ENCODE measurements at regions not wholly inside any gene's neighbourhood (a gene's known extent, or its start where the extent isn't known, plus 50 kb on each side); places are given as distances from the start of the nearest gene placed in this dataset.

DNA sequence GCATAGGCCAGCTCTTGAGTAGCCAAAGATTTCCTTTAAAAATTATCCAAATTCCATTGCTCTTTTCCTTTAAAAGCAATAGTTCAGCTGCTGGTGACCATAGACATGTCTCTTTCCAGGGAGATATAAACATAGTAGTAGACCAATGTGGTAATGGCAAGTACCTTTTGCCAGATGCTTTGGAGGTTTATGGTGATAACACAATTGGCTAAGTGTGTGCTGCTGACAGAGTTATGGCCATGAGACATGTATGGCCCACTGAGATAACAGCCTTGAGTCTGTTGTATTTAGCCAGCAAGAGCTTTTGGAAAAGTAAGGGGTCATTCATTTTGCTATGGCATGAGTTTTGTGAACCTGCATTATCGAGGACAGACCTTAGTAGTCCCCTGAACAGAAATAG, 1146.8 kb downstream of the TUSC7 start:
- no peak overlapping the region for H3K27ac ChIP-seq (ENCODE audit: low read depth, low read length)
- H3K27me3 ChIP-seq (replicated peaks in 1 of 4; ENCODE audit: control insufficient read depth in 3 of 4, extremely low read depth in 1 of 4, insufficient read depth in 3 of 4, low read length in 3 of 4): no peaks in the 10 kb centered on the region
- no peak overlapping the region for H3K4me3 ChIP-seq (ENCODE audit: extremely low read depth in 1 of 4, insufficient read depth in 2 of 4, low read depth in 3 of 4, low read length in 4 of 4)
- ChIA-PET POLR2A (ENCODE audit: partially characterized antibody) (no interaction called here), CTCF (ENCODE audit: partially characterized antibody) (no interaction called here)
- no peak overlapping the region for H3K9ac ChIP-seq (replicated peaks in 1 of 4; ENCODE audit: extremely low read depth in 1 of 4, low read depth in 3 of 4, low read length in 3 of 4)
- no peak overlapping the region for H2BK12ac ChIP-seq (ENCODE audit: low read depth, low read length)
- H4K8ac ChIP-seq (ENCODE audit: extremely low read depth, insufficient read depth, low read length): no peak overlapping the region
- H3K4ac ChIP-seq (replicated peaks; ENCODE audit: insufficient read length, low read depth, low read length): no peak overlapping the region
- H3K4me2 ChIP-seq (ENCODE audit: insufficient read depth in 1 of 2, low read depth in 2 of 2, low read length in 2 of 2): no peak overlapping the region
- FAIRE-seq (no peak), DNase-seq (ENCODE audit: low read depth in 1 of 2, low spot score in 2 of 2) (no peak)
- H3K14ac ChIP-seq (ENCODE audit: insufficient read length): no peak overlapping the region
- H2AFZ ChIP-seq (ENCODE audit: low read length): no peak overlapping the region
- no peaks in the 10 kb centered on the region for H3K9me3 ChIP-seq (ENCODE audit: insufficient read depth in 2 of 2, low read depth in 1 of 2, low read length in 1 of 2)
- H4K20me1 ChIP-seq (replicated peaks in 1 of 2; ENCODE audit: control insufficient read depth in 1 of 2, insufficient read depth in 2 of 2, low read length in 2 of 2): no peaks in the 10 kb centered on the region
- H3K18ac ChIP-seq (ENCODE audit: extremely low read depth, low read length): no peak overlapping the region
- no peak overlapping the region for H2AK5ac ChIP-seq (ENCODE audit: low read depth, low read length)
- H3K79me2 ChIP-seq (ENCODE audit: control insufficient read depth in 1 of 2, insufficient read depth in 2 of 2, low read length in 2 of 2): no peaks in the 10 kb centered on the region
- no peak overlapping the region for H2BK120ac ChIP-seq (replicated peaks; ENCODE audit: low read depth, low read length)
- H4K91ac ChIP-seq (replicated peaks; ENCODE audit: insufficient read length, low read length): no peak overlapping the region
- no peak overlapping the region for H2BK15ac ChIP-seq (ENCODE audit: low read length)
- H4K5ac ChIP-seq (ENCODE audit: insufficient read length, low read depth, low read length): no peak overlapping the region
- H3K23ac ChIP-seq (ENCODE audit: insufficient read length): no peak overlapping the region
- no peaks in the 10 kb centered on the region for H3K79me1 ChIP-seq (ENCODE audit: low read depth, low read length)
- no peak overlapping the region for H3K56ac ChIP-seq (replicated peaks; ENCODE audit: insufficient read length, low read depth, low read length)
- H2BK5ac ChIP-seq (ENCODE audit: low read depth, low read length): no peak overlapping the region
- H3K4me1 ChIP-seq (replicated peaks in 1 of 4; ENCODE audit: control insufficient read depth in 3 of 4, insufficient read depth in 4 of 4, low read length in 3 of 4): no peaks in the 10 kb centered on the region
- H2BK20ac ChIP-seq (ENCODE audit: low read length): no peak overlapping the region
- no peaks in the 10 kb centered on the region for H3K36me3 ChIP-seq (ENCODE audit: control insufficient read depth in 2 of 4, insufficient read depth in 4 of 4, low read length in 3 of 4)
- H3K23me2 ChIP-seq (ENCODE audit: low read depth, low read length): no peaks in the 10 kb centered on the region
- WGBS, 2 experiments (ENCODE audit: extremely low coverage in 1 of 2, insufficient coverage in 1 of 2, insufficient read length in 1 of 2, insufficient replicate concordance in 2 of 2, low coverage in 1 of 2, low lambda C conversion rate in 2 of 2, missing lambda C conversion rate in 1 of 2): 91% methylated on average over 1 of the region's 1 CpG; no CpG with 5 or more reads in 1 of the 2 experiments
- TF ChIP-seq MAX (IDR thresholded peaks at IDR 0.05) (no peak), CEBPB (IDR thresholded peaks at IDR 0.05; ENCODE audit: low read depth, low read length) (no peak), TBP (IDR thresholded peaks at IDR 0.05; ENCODE audit: low read depth, low read length) (no peak), ATF3 (IDR thresholded peaks at IDR 0.05; ENCODE audit: insufficient read depth, low read depth, low read length) (no peak), SRF (IDR thresholded peaks at IDR 0.05; ENCODE audit: low read depth, low read length) (no peak), SIN3A (conservative IDR thresholded peaks at IDR 0.05 in 1 of 2, IDR thresholded peaks at IDR 0.05 in 1 of 2; ENCODE audit: low read depth in 1 of 2, low read length in 2 of 2) (no peak)
